A673 (cell line): ENCODE measurements at regions not wholly inside any gene's neighbourhood (a gene's known extent, or its start where the extent isn't known, plus 50 kb on each side); places are given as distances from the start of the nearest gene placed in this dataset.
"Not testable (repeated sequence)": the region's sequence is repeated elsewhere in the genome, so short reads cannot be mapped to it uniquely, and the experiment has no call there.

Experiments used
- BruUV-seq: library from RNA; stranded (reverse); fragments of 400-500 nt; replicated peaks from 2 replicates; lab custom pipeline; 2021; lab: Mats Ljungman, UMichigan
- CTCF ChIA-PET: fragments of 300-600 bp; sonication (Branson Sonifier 250); formaldehyde crosslinking; loops from one replicate; lab custom pipeline; 2022; ENCODE audit warnings: antibody characterized with exemption; lab: Charles Lee
- POLR2A ChIA-PET: fragments of 300-600 bp; sonication (Branson Sonifier 250); formaldehyde crosslinking; loops from one replicate; lab custom pipeline; 2022; ENCODE audit warnings: antibody characterized with exemption; ENCODE audit not compliant: low non-redundant PET; lab: Charles Lee
- DNase-seq: peaks from one replicate; pipeline ENCODE4 v3.0.0-alpha.2; 2015; ENCODE audit warnings: low spot score
- H3K27ac ChIP-seq: fragments of 200-600 bp; sonication (generic); 2 replicates; pipeline ENCODE4 v1.5.1; 2016; ENCODE audit warnings: mixed run types, low read depth, mild to moderate bottlenecking, mixed read lengths, antibody characterized with exemption, low read length; ENCODE audit not compliant: poor library complexity, severe bottlenecking
- H3K27me3 ChIP-seq: fragments of 200-600 bp; sonication (generic); replicated peaks from 2 replicates; pipeline ENCODE4 v1.6.1; 2017; ENCODE audit warnings: mixed run types, low read depth, mild to moderate bottlenecking, mixed read lengths, antibody characterized with exemption, low read length; ENCODE audit not compliant: insufficient read depth, poor library complexity
- H3K36me3 ChIP-seq: fragments of 200-600 bp; sonication (generic); 2 replicates; pipeline ENCODE4 v1.6.1; 2016; ENCODE audit warnings: mixed run types, mild to moderate bottlenecking, mixed read lengths, antibody characterized with exemption, low read length; ENCODE audit not compliant: insufficient read depth, poor library complexity, severe bottlenecking
- H3K4me1 ChIP-seq: fragments of 200-600 bp; sonication (generic); 2 replicates; pipeline ENCODE4 v1.6.1; 2017; ENCODE audit warnings: mixed run types, mild to moderate bottlenecking, mixed read lengths, antibody characterized with exemption, low read length; ENCODE audit not compliant: insufficient read depth, poor library complexity, severe bottlenecking
- H3K4me3 ChIP-seq: fragments of 200-600 bp; sonication (generic); 2 replicates; pipeline ENCODE4 v1.5.1; 2016; ENCODE audit warnings: low read depth, mixed run types, mild to moderate bottlenecking, mixed read lengths, low read length; ENCODE audit not compliant: poor library complexity, severe bottlenecking
- H3K9me3 ChIP-seq: fragments of 200-600 bp; sonication (generic); 2 replicates; pipeline ENCODE4 v1.6.1; 2016; ENCODE audit warnings: mixed run types, low read depth, mild to moderate bottlenecking, mixed read lengths, antibody characterized with exemption, low read length; ENCODE audit not compliant: poor library complexity, severe bottlenecking
- CTCF ChIP-seq: fragments of 300-800, 200-600 bp; sonication (generic); conservative IDR thresholded peaks from 2 replicates; pipeline ENCODE4 v1.5.1; 2017; ENCODE audit warnings: low read depth, mild to moderate bottlenecking, antibody characterized with exemption, low read length, moderate library complexity, mixed read lengths
- EZH2 ChIP-seq: fragments of 200-600 bp; sonication (generic); IDR thresholded peaks from 2 replicates; pipeline ENCODE4 v1.6.1; 2017; ENCODE audit warnings: borderline replicate concordance, low read depth, mild to moderate bottlenecking, mixed read lengths, antibody characterized with exemption, low read length; ENCODE audit not compliant: poor library complexity, severe bottlenecking
- intact Hi-C: fragments of 100-400 bp; cut with micrococcal nuclease; formaldehyde crosslinking; loops from one replicate; pipeline ENCODE4 v1.10.0; 2022; ENCODE audit not compliant: unreplicated experiment

GRCh38 chr4:23945451-23946017 is 55.7 kb upstream of the PPARGC1A start:
- no peak overlapping the region for H3K4me3 ChIP-seq
- DNase-seq = no peak
- H3K4me1 ChIP-seq = no peaks in the 10 kb centered on the region
- H3K36me3 ChIP-seq = no peaks in the 10 kb centered on the region
- CTCF ChIA-PET = no interaction called here
- intact Hi-C loops = no loop called here
- no peak overlapping the region for H3K27ac ChIP-seq
- TF ChIP-seq EZH2 = no peak
- TF ChIP-seq CTCF = no peak
- no TSS peak for BruUV-seq
- POLR2A ChIA-PET = no interaction called here
- no peaks in the 10 kb centered on the region for H3K9me3 ChIP-seq
- no peaks in the 10 kb centered on the region for H3K27me3 ChIP-seq

DNA sequence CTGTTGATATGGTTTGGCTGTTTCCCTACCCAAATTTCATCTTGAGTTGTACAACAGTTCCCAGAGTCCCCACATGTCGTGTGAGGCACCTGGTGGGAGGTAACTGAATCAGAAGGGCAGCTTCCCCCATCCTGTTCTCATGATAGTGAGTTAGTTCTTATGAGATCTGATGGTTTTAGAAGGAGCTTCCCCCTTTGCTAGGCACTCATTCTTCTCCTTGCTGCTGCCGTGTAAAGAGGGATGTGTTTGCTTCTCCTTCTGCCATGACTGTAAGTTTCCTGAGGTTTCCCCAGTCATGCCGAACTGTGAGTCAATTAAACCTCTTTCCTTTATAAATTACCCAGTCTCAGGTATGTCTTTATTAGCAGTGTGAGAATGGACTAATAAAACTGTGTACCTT is 54.7 kb upstream of the PPARGC1A start:
- H3K36me3 ChIP-seq, H3K4me3 ChIP-seq, H3K27me3 ChIP-seq, intact Hi-C loops, H3K4me1 ChIP-seq, H3K27ac ChIP-seq, DNase-seq, CTCF ChIA-PET, BruUV-seq, POLR2A ChIA-PET, H3K9me3 ChIP-seq: not testable (repeated sequence)

- BruUV-seq = no TSS peak
- POLR2A ChIA-PET = no interaction called here
These were observed 53.6 kb upstream of the PPARGC1A start for GRCh38 chr4:23943478-23943877.

More at GRCh38 chr4:23943478-23943877, 53.6 kb upstream of the PPARGC1A start:
- H3K36me3 ChIP-seq = no peaks in the 10 kb centered on the region
- no peak for DNase-seq
- no peaks in the 10 kb centered on the region for H3K4me1 ChIP-seq
- H3K27ac ChIP-seq = no peak overlapping the region
- CTCF ChIA-PET = no interaction called here
- H3K4me3 ChIP-seq = no peak overlapping the region
- H3K27me3 ChIP-seq = no peaks in the 10 kb centered on the region
- TF ChIP-seq CTCF = no peak
- TF ChIP-seq EZH2 = no peak
- no peaks in the 10 kb centered on the region for H3K9me3 ChIP-seq
- intact Hi-C loops = no loop called here
